WTC11 (cell line): ENCODE measurements at regions not wholly inside any gene's neighbourhood (a gene's known extent, or its start where the extent isn't known, plus 50 kb on each side); places are given as distances from the start of the nearest gene placed in this dataset.

ENCODE experiments used
- ATAC-seq: fragments of 200-7000 bp; cut with Tn5 transposase; 2 replicates; pipeline ENCODE4 v1.10.0; 2021; ENCODE audit warnings: mild to moderate bottlenecking, moderate library complexity
- CTCF ChIA-PET: fragments of 300-600 bp; sonication (Branson Sonifier 250); formaldehyde crosslinking; loops from one replicate; lab custom pipeline; 2021; ENCODE audit warnings: antibody characterized with exemption; lab: Charles Lee
- POLR2A ChIA-PET: fragments of 350-600 bp; sonication (Branson Sonifier 250); formaldehyde crosslinking; loops from one replicate; lab custom pipeline; 2021; ENCODE audit warnings: antibody characterized with exemption; lab: Charles Lee
- DNase-seq: peaks from one replicate; pipeline ENCODE4 v3.0.0; 2021; ENCODE audit warnings: low spot score
- H3K27ac Mint-ChIP-seq: 2 replicates; pipeline ENCODE4 v1.8.0; 2021; ENCODE audit warnings: mixed read lengths
- H3K27me3 Mint-ChIP-seq: 2 replicates; pipeline ENCODE4 v1.8.0; 2021; ENCODE audit warnings: low read depth, mild to moderate bottlenecking, moderate library complexity, mixed read lengths
- H3K36me3 Mint-ChIP-seq: 2 replicates; pipeline ENCODE4 v1.8.0; 2021; ENCODE audit warnings: mixed read lengths
- H3K4me1 Mint-ChIP-seq: 2 replicates; pipeline ENCODE4 v1.8.0; 2022; ENCODE audit warnings: mixed read lengths
- H3K4me3 Mint-ChIP-seq: 2 replicates; pipeline ENCODE4 v1.8.0; 2021; ENCODE audit warnings: mild to moderate bottlenecking, moderate library complexity, mixed read lengths
- H3K9me3 Mint-ChIP-seq: 2 replicates; pipeline ENCODE4 v1.8.0; 2021; ENCODE audit warnings: mixed read lengths
- ERG ChIP-seq: fragments of 250-450 bp; sonication (Bioruptor Pico); IDR thresholded peaks from 2 replicates; pipeline ENCODE4 v1.8.0; 2021; ENCODE audit warnings: mild to moderate bottlenecking
- FOXP1 ChIP-seq: sonication (generic); formaldehyde crosslinking; IDR thresholded peaks from 2 replicates; pipeline ENCODE4 v1.8.0; 2022; ENCODE audit warnings: missing genetic modification reagents, mild to moderate bottlenecking, moderate library complexity, borderline replicate concordance
- FOXP4 ChIP-seq: sonication (generic); formaldehyde crosslinking; IDR thresholded peaks from 2 replicates; pipeline ENCODE4 v1.8.0; 2022; ENCODE audit warnings: mild to moderate bottlenecking, missing genetic modification reagents
- HMGA2 ChIP-seq: fragments of 250-450 bp; sonication (Bioruptor Pico); IDR thresholded peaks from 2 replicates; pipeline ENCODE4 v1.4.0; 2021; ENCODE audit warnings: mild to moderate bottlenecking, moderate library complexity
- IRF2 ChIP-seq: sonication (generic); formaldehyde crosslinking; IDR thresholded peaks from 2 replicates; pipeline ENCODE4 v1.8.0; 2022; ENCODE audit warnings: low read depth, missing genetic modification reagents, borderline replicate concordance
- MYBL2 ChIP-seq: sonication (generic); formaldehyde crosslinking; IDR thresholded peaks from 2 replicates; pipeline ENCODE4 v1.8.1; 2023; ENCODE audit warnings: mild to moderate bottlenecking, moderate library complexity, missing genetic modification reagents
- NR3C1 ChIP-seq: sonication (generic); formaldehyde crosslinking; conservative IDR thresholded peaks from 2 replicates; pipeline ENCODE4 v1.8.1; 2023; ENCODE audit warnings: low read depth, mild to moderate bottlenecking, missing genetic modification reagents
- PRRX2 ChIP-seq: fragments of 250-450 bp; sonication (Bioruptor Pico); IDR thresholded peaks from 2 replicates; pipeline ENCODE4 v1.8.0; 2021; ENCODE audit warnings: mild to moderate bottlenecking
- RORB ChIP-seq: fragments of 250-450 bp; sonication (Bioruptor Pico); IDR thresholded peaks from 2 replicates; pipeline ENCODE4 v1.9.0; 2021; ENCODE audit warnings: mild to moderate bottlenecking
- SMAD4 ChIP-seq: sonication (generic); formaldehyde crosslinking; IDR thresholded peaks from 2 replicates; pipeline ENCODE4 v1.8.0; 2022; ENCODE audit warnings: mild to moderate bottlenecking, missing genetic modification reagents
- SOX15 ChIP-seq: fragments of 250-450 bp; sonication (Bioruptor Pico); IDR thresholded peaks from 2 replicates; pipeline ENCODE4 v1.9.0; 2021; ENCODE audit warnings: mild to moderate bottlenecking
- STAT6 ChIP-seq: sonication (generic); formaldehyde crosslinking; conservative IDR thresholded peaks from 2 replicates; pipeline ENCODE4 v1.8.1; 2023; ENCODE audit warnings: mild to moderate bottlenecking, low read depth, missing genetic modification reagents, moderate library complexity
- ZNF232 ChIP-seq: sonication (generic); formaldehyde crosslinking; IDR thresholded peaks from 2 replicates; pipeline ENCODE4 v1.8.0; 2022; ENCODE audit warnings: mild to moderate bottlenecking, missing genetic modification reagents
- ZNF317 ChIP-seq: sonication (generic); formaldehyde crosslinking; IDR thresholded peaks from 2 replicates; pipeline ENCODE4 v1.8.1; 2023; ENCODE audit warnings: low read depth, mild to moderate bottlenecking, moderate library complexity, missing genetic modification reagents, borderline replicate concordance
- ZNF396 ChIP-seq: fragments of 250-450 bp; sonication (Bioruptor Pico); IDR thresholded peaks from 2 replicates; pipeline ENCODE4 v1.8.0; 2021; ENCODE audit warnings: mild to moderate bottlenecking, moderate library complexity, borderline replicate concordance
- TF ChIP-seq, protein P1 (sequence below): sonication (generic); formaldehyde crosslinking; IDR thresholded peaks from 2 replicates; pipeline ENCODE4 v1.8.1; 2022; ENCODE audit warnings: mild to moderate bottlenecking, missing genetic modification reagents, moderate library complexity, borderline replicate concordance
- TF ChIP-seq, protein P2 (sequence below): sonication (generic); formaldehyde crosslinking; IDR thresholded peaks from 2 replicates; pipeline ENCODE4 v1.8.0; 2022; ENCODE audit warnings: mild to moderate bottlenecking, missing genetic modification reagents
- TF ChIP-seq, protein P3 (sequence below): sonication (generic); formaldehyde crosslinking; IDR thresholded peaks from 2 replicates; pipeline ENCODE4 v1.8.1; 2023; ENCODE audit warnings: mild to moderate bottlenecking, moderate library complexity, missing genetic modification reagents

- TF ChIP-seq ERG (CRISPR knock-in tag) (no peak), FOXP1 (CRISPR knock-in tag) (no peak), RORB (CRISPR knock-in tag) (no peak), PRRX2 (no peak), STAT6 (no peak)
- TF ChIP-seq, all 79 proteins: peak for 0
Observed at GRCh38 chr2:116948258-116948657, 866.2 kb upstream of the DDX18 start (continued).

- no peak overlapping the region for H3K4me3 Mint-ChIP-seq
- POLR2A ChIA-PET = no interaction called here
- H3K27me3 Mint-ChIP-seq = no peaks in the 10 kb centered on the region
- ATAC-seq = no peak
- no peak overlapping the region for H3K27ac Mint-ChIP-seq
- TF ChIP-seq ZNF232 (CRISPR knock-in tag) = no peak
- TF ChIP-seq, protein P1, sequence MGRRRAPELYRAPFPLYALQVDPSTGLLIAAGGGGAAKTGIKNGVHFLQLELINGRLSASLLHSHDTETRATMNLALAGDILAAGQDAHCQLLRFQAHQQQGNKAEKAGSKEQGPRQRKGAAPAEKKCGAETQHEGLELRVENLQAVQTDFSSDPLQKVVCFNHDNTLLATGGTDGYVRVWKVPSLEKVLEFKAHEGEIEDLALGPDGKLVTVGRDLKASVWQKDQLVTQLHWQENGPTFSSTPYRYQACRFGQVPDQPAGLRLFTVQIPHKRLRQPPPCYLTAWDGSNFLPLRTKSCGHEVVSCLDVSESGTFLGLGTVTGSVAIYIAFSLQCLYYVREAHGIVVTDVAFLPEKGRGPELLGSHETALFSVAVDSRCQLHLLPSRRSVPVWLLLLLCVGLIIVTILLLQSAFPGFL (CRISPR knock-in tag) = no peak
- TF ChIP-seq SMAD4 (CRISPR knock-in tag) = no peak
- no peak for TF ChIP-seq NR3C1 (CRISPR knock-in tag)
- TF ChIP-seq FOXP4 = no peak
- no peak for TF ChIP-seq ZNF317
- no peak for TF ChIP-seq STAT6
- TF ChIP-seq, protein P2, sequence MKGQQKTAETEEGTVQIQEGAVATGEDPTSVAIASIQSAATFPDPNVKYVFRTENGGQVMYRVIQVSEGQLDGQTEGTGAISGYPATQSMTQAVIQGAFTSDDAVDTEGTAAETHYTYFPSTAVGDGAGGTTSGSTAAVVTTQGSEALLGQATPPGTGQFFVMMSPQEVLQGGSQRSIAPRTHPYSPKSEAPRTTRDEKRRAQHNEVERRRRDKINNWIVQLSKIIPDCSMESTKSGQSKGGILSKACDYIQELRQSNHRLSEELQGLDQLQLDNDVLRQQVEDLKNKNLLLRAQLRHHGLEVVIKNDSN = no peak
- peaks cover 8% of the 10 kb centered on the region; the same call in 1 of the 2 replicates for H3K9me3 Mint-ChIP-seq
- CTCF ChIA-PET = no interaction called here
- H3K36me3 Mint-ChIP-seq = no peaks in the 10 kb centered on the region
- H3K4me1 Mint-ChIP-seq = no peaks in the 10 kb centered on the region; the same call in 1 of the 2 replicates
- DNase-seq = no peak
Observed at GRCh38 chr2:116949249-116949648, 865.2 kb upstream of the DDX18 start.

DNA sequence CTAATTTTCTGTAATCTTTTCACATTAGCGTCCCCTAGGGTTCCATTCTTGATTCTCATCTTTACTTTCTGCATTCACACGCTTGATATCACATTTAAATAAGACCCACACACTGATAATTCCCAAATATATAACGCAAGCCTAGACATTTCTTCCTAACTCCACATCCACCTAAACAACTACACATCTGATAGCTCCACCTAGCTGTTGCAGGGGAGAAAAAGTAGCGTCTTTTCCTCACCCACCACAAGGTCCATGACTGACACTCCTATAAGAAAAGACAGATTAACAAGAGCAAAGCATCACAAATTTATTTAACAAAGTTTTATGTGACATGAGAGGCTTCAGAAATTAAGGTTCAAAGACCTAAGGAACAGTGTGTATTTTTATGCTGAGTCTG is 862.2 kb upstream of the DDX18 start:
- no peak for DNase-seq
- ChIA-PET CTCF (interaction anchor here (0.7 to 1.5 kb wide), 11 partner anchors 9 to 256 kb away, joined by 3 to 6 read pairs (median 3); no protein-coding TSS in a partner anchor), POLR2A (no interaction called here)
- Mint-ChIP-seq H3K4me1 (no peaks in the 10 kb centered on the region; the same call in 1 of the 2 replicates), H3K27me3 (peaks cover 2% of the 10 kb centered on the region; the same call in 1 of the 2 replicates), H3K27ac (no peak overlapping the region), H3K9me3 (peaks cover 23% of the 10 kb centered on the region), H3K36me3 (peaks cover 17% of the 10 kb centered on the region), H3K4me3 (no peak overlapping the region)
- TF ChIP-seq IRF2 (CRISPR knock-in tag) (no peak), HMGA2 (no peak), ZNF396 (no peak), SOX15 (no peak), STAT6 (no peak), MYBL2 (no peak)
- TF ChIP-seq, protein P3, sequence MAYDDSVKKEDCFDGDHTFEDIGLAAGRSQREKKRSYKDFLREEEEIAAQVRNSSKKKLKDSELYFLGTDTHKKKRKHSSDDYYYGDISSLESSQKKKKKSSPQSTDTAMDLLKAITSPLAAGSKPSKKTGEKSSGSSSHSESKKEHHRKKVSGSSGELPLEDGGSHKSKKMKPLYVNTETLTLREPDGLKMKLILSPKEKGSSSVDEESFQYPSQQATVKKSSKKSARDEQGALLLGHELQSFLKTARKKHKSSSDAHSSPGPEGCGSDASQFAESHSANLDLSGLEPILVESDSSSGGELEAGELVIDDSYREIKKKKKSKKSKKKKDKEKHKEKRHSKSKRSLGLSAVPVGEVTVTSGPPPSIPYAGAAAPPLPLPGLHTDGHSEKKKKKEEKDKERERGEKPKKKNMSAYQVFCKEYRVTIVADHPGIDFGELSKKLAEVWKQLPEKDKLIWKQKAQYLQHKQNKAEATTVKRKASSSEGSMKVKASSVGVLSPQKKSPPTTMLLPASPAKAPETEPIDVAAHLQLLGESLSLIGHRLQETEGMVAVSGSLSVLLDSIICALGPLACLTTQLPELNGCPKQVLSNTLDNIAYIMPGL (CRISPR knock-in tag) = no peak
- ATAC-seq = peak; percentile 82
